ENCODE measurements at regions not wholly inside any gene's neighbourhood (a gene's known extent, or its start where the extent isn't known, plus 50 kb on each side); places are given as distances from the start of the nearest gene placed in this dataset.

DNA sequence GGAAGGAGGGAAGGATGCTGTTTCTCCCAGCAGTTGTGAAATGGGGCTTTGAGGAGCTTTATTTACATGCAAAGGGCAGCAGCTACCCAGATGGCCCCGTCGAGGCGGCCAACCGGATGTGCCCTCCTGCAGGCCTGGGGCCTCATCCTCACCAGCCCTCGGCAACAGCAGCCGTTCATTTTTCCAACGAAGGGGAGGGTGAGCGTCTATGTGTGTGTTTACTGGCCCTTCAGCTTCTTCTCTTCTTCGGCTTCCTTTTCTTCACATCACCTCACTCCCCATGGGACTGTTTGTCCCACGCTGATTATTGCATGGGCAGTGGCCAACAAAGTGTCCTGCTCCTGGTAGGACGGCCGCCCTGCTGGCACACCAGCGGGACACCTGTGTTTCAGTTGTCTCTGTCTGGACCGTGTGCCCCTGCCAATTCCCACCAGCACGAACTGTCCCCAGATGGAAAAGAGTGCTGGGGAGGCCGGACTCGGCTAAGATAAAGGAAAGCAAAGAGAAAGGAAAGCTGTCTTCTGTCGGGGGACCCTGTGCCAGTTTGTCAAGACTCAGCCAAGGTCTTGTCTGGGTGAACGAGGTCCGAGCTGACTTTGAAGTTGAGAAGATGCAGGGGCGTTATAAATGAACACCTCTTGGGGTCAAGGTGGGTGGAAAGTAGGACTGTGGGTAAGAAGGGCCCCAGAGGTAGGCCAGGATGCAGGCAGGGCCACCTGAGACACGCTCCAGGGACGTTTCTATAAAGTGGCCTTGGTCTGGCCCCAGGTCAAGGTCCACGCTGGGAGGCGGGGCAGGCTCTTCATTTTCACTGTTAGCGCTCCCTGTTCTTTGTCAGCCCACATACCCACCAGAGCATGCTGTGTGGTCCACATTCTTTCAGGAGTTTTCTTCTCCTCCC, 57.0 kb downstream of the FAM50B start:
- Histone ChIP-seq H3K4me3 (no peak overlapping the region), H3K36me3 (no peaks in the 10 kb centered on the region), H3K9me3 (no peaks in the 10 kb centered on the region), H3K27ac (no peak overlapping the region), H3K27me3 (replicated peaks in 1 of 7) (peaks cover 0 to 57% (median 6%) of the 10 kb centered on the region in 7 donors), H3K4me1 (no peaks in the 10 kb centered on the region)
- TF ChIP-seq POLR2A (IDR thresholded peaks at IDR 0.05) (no peak), POLR2AphosphoS5 (IDR thresholded peaks at IDR 0.05) (no peak)
- TF ChIP-seq, protein P1, sequence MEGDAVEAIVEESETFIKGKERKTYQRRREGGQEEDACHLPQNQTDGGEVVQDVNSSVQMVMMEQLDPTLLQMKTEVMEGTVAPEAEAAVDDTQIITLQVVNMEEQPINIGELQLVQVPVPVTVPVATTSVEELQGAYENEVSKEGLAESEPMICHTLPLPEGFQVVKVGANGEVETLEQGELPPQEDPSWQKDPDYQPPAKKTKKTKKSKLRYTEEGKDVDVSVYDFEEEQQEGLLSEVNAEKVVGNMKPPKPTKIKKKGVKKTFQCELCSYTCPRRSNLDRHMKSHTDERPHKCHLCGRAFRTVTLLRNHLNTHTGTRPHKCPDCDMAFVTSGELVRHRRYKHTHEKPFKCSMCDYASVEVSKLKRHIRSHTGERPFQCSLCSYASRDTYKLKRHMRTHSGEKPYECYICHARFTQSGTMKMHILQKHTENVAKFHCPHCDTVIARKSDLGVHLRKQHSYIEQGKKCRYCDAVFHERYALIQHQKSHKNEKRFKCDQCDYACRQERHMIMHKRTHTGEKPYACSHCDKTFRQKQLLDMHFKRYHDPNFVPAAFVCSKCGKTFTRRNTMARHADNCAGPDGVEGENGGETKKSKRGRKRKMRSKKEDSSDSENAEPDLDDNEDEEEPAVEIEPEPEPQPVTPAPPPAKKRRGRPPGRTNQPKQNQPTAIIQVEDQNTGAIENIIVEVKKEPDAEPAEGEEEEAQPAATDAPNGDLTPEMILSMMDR (IDR thresholded peaks at IDR 0.05 in 8 of 11, conservative IDR thresholded peaks at IDR 0.05 in 3 of 11), result no peak
- intact Hi-C loops (cut with DNase I; ENCODE audit: low total_unique reads), result no loop called here
- 65 to 77% (median 73%) methylated on average over 25 to 26 of the region's 26 CpGs for WGBS, 5 donors
- peak; percentile 63 for DNase-seq

DNA sequence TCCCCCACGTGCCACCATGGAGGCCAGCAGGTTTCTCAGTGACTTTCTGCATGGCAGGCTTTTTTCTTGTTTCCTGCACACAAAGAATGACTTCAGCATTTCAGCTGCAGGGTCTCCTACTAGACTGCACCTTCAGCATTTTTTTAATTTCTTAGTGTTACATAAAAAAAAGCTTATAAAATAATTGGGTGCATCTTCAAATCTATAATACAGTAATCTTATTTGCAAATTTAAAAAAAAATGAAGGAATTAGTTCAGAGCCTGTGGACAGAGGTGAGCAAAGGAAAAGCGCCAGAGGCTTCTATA, 57.6 kb downstream of the FAM50B start:
- WGBS, 5 donors, result 57 to 67% (median 65%) methylated on average over 2 of the region's 2 CpGs
- Histone ChIP-seq H3K27me3 (replicated peaks in 1 of 7) (peaks cover 0 to 57% (median 6%) of the 10 kb centered on the region in 7 donors), H3K4me1 (no peaks in the 10 kb centered on the region), H3K36me3 (no peaks in the 10 kb centered on the region), H3K27ac (no peak overlapping the region), H3K4me3 (no peak overlapping the region), H3K9me3 (no peaks in the 10 kb centered on the region)
- TF ChIP-seq POLR2A (IDR thresholded peaks at IDR 0.05), result no peak
- TF ChIP-seq POLR2AphosphoS5 (IDR thresholded peaks at IDR 0.05), result no peak
- TF ChIP-seq, protein P1 (IDR thresholded peaks at IDR 0.05 in 8 of 11, conservative IDR thresholded peaks at IDR 0.05 in 3 of 11), result no peak
- intact Hi-C loops (cut with DNase I; ENCODE audit: low total_unique reads), result no loop called here
- no peak for DNase-seq

DNA sequence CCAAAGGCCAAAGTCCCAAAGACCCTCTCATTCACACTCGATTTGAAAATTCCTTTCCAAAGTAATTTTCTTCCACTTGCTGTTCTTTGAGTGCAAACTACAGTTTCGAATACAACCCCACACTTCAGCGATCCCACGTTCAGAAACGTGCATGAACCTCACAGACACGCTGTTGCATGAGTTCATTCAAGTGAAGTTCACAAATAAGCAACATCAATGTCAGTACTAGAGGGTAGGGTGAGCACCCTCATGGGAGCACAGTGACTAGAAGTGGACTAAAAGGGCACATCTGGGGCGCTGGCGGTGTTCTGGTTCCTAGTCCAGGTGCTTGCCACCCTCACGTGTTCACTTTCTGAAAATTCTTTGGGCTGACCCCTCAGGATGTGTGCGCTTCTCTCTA, 59.0 kb downstream of the FAM50B start:
- intact Hi-C loops (cut with DNase I; ENCODE audit: low total_unique reads), result no loop called here

DNA sequence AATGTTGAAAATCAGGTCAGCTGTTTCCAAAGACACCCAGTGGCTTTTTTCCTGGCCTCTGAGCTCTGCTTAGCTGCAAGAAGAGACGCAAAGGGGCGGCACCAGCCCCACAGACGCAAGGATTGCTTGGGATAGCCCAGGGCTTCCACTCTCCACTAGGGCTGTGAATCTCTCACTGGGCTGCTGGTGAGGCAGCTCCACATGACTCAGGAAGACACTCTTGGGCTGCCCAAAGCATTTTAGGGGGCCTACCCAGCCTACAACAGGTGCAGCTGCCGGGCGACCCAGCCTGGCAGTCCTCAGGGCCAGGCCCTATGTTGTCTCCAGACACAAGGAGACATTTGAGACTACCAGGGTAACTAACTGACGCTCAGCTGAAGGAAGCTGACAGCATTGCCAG, 59.8 kb downstream of the FAM50B start:
- DNase-seq, result no peak
- Histone ChIP-seq H3K4me1 (no peaks in the 10 kb centered on the region), H3K27ac (no peak overlapping the region)

More for the DNA sequence above, 59.0 kb downstream of the FAM50B start:
- TF ChIP-seq POLR2A (IDR thresholded peaks at IDR 0.05), result no peak
- TF ChIP-seq, protein P1 (IDR thresholded peaks at IDR 0.05 in 8 of 11, conservative IDR thresholded peaks at IDR 0.05 in 3 of 11), result no peak
- no peak for TF ChIP-seq POLR2AphosphoS5 (IDR thresholded peaks at IDR 0.05)
- H3K9me3 ChIP-seq, result no peaks in the 10 kb centered on the region
- no peak overlapping the region for H3K27ac ChIP-seq
- H3K36me3 ChIP-seq, result no peaks in the 10 kb centered on the region
- 88 to 92% (median 89%) methylated on average over 10 of the region's 10 CpGs for WGBS, 5 donors
- H3K27me3 ChIP-seq (replicated peaks in 1 of 7), result peaks cover 0 to 56% (median 6%) of the 10 kb centered on the region in 7 donors
- H3K4me1 ChIP-seq, result no peaks in the 10 kb centered on the region
- DNase-seq, result peak; percentile 41
- H3K4me3 ChIP-seq, result no peak overlapping the region

More for the DNA sequence above, 59.8 kb downstream of the FAM50B start:
- Histone ChIP-seq H3K36me3 (no peaks in the 10 kb centered on the region), H3K4me3 (no peak overlapping the region), H3K9me3 (no peaks in the 10 kb centered on the region), H3K27me3 (replicated peaks in 1 of 7) (peaks cover 0 to 64% (median 6%) of the 10 kb centered on the region in 7 donors)
- intact Hi-C loops (cut with DNase I; ENCODE audit: low total_unique reads), result no loop called here
- WGBS, 5 donors, result 64 to 98% (median 92%) methylated on average over 3 to 6 of the region's 6 CpGs
- TF ChIP-seq, protein P1 (IDR thresholded peaks at IDR 0.05 in 8 of 11, conservative IDR thresholded peaks at IDR 0.05 in 3 of 11), result no peak
- TF ChIP-seq POLR2A (IDR thresholded peaks at IDR 0.05) (no peak), POLR2AphosphoS5 (IDR thresholded peaks at IDR 0.05) (no peak)
